ENCODE measurements at regions not wholly inside any gene's neighbourhood (a gene's known extent, or its start where the extent isn't known, plus 50 kb on each side); places are given as distances from the start of the nearest gene placed in this dataset.

- in situ Hi-C loops (cut with MboI; ENCODE audit: low sequenced_read_pairs) (no loop called here), intact Hi-C loops (cut with micrococcal nuclease) (no loop called here), dilution Hi-C loops (cut with HindIII; ENCODE audit: low sequenced_read_pairs, unreplicated experiment) (no loop called here)
- no peaks in the 10 kb centered on the region for H3K9me3 ChIP-seq (ENCODE audit: control insufficient read depth, insufficient read depth, low read length)
- no peaks in the 10 kb centered on the region for H3K79me1 ChIP-seq (ENCODE audit: low read depth in 1 of 2, low read length in 2 of 2)
- no peak overlapping the region for H3K4ac ChIP-seq (ENCODE audit: low read depth, low read length)
- no peak overlapping the region for H2BK20ac ChIP-seq (ENCODE audit: low read depth, low read length)
- H3K4me2 ChIP-seq (ENCODE audit: low read depth, low read length) = no peak overlapping the region
- no peaks in the 10 kb centered on the region for H4K20me1 ChIP-seq (ENCODE audit: insufficient read depth, low read length)
- H3K18ac ChIP-seq (ENCODE audit: low read depth, low read length) = no peak overlapping the region
- H3K9me1 ChIP-seq (ENCODE audit: insufficient read depth, low read length) = no peaks in the 10 kb centered on the region; the same call in 1 of the 2 replicates
- BruUV-seq (replicated peaks) = no TSS peak
- no peaks in the 10 kb centered on the region for H3K36me3 ChIP-seq (ENCODE audit: control insufficient read depth, insufficient read depth, low read length)
- no peak overlapping the region for H2BK5ac ChIP-seq (ENCODE audit: low read depth, low read length, poor library complexity, severe bottlenecking)
- no peak overlapping the region for H2BK120ac ChIP-seq (ENCODE audit: low read depth, low read length)
- DNase-seq (no peak), ATAC-seq (ENCODE audit: low read depth) (no peak)
- H4K5ac ChIP-seq (ENCODE audit: low read depth, low read length) = no peak overlapping the region
- no peak overlapping the region for H3K23ac ChIP-seq (ENCODE audit: low read depth, low read length)
- H3K4me1 ChIP-seq (ENCODE audit: control insufficient read depth, insufficient read depth, low read length) = no peaks in the 10 kb centered on the region
- ChIA-PET CTCF (no interaction called here), POLR2A (ENCODE audit: unreplicated experiment) (no interaction called here)
- no peak overlapping the region for H4K91ac ChIP-seq (ENCODE audit: insufficient read depth, low read depth, low read length)
- no peak overlapping the region for H2AK5ac ChIP-seq (ENCODE audit: low read depth, low read length)
- no peak overlapping the region for H3K4me3 ChIP-seq (ENCODE audit: insufficient read depth, low read depth, low read length)
- no peak overlapping the region for H2BK15ac ChIP-seq (ENCODE audit: low read depth, low read length)
- H3K27ac ChIP-seq (ENCODE audit: insufficient read depth, low read length) = no peak overlapping the region
- H3K27me3 ChIP-seq (ENCODE audit: control insufficient read depth, insufficient read depth, low read length) = no peaks in the 10 kb centered on the region
- no peak overlapping the region for H2AK9ac ChIP-seq (replicated peaks; ENCODE audit: low read depth, low read length, poor library complexity)
- H3K9ac ChIP-seq (ENCODE audit: low read depth, low read length) = no peak overlapping the region
- no peak overlapping the region for H3K56ac ChIP-seq (ENCODE audit: extremely low read depth, insufficient read depth, low read length)
- 0 out of 2 replicates have a peak overlapping the region, but pooled peaks have one; percentile 17 for H3K14ac ChIP-seq (replicated peaks; ENCODE audit: low read depth, low read length)
- peak overlapping the region; percentile 28 for H2AFZ ChIP-seq (replicated peaks; ENCODE audit: low read length, poor library complexity)
- no peak for TF ChIP-seq RFX5 (IDR thresholded peaks at IDR 0.05; ENCODE audit: low read depth, low read length)
- TF ChIP-seq, protein P1, sequence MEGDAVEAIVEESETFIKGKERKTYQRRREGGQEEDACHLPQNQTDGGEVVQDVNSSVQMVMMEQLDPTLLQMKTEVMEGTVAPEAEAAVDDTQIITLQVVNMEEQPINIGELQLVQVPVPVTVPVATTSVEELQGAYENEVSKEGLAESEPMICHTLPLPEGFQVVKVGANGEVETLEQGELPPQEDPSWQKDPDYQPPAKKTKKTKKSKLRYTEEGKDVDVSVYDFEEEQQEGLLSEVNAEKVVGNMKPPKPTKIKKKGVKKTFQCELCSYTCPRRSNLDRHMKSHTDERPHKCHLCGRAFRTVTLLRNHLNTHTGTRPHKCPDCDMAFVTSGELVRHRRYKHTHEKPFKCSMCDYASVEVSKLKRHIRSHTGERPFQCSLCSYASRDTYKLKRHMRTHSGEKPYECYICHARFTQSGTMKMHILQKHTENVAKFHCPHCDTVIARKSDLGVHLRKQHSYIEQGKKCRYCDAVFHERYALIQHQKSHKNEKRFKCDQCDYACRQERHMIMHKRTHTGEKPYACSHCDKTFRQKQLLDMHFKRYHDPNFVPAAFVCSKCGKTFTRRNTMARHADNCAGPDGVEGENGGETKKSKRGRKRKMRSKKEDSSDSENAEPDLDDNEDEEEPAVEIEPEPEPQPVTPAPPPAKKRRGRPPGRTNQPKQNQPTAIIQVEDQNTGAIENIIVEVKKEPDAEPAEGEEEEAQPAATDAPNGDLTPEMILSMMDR (conservative IDR thresholded peaks at IDR 0.05; ENCODE audit: low read depth, low read length) = no peak
- no peak for TF ChIP-seq CEBPB (IDR thresholded peaks at IDR 0.05; ENCODE audit: low read depth, low read length)
- no peak for TF ChIP-seq NFE2L2 (IDR thresholded peaks at IDR 0.05; ENCODE audit: low read depth, low read length)
- H4K8ac ChIP-seq (ENCODE audit: low read depth in 2 of 2, low read length in 2 of 2) = no peak overlapping the region
These were observed 119.4 kb upstream of the GADL1 start for GRCh38 chr3:31013843-31014242.

All from IMR-90 (cell line).